GM13977 (cell line): ENCODE measurements at regions not wholly inside any gene's neighbourhood (a gene's known extent, or its start where the extent isn't known, plus 50 kb on each side); places are given as distances from the start of the nearest gene placed in this dataset.

Experiments used
- DNase-seq: peaks from one replicate; pipeline ENCODE4 v3.0.0; 2012; ENCODE audit warnings: low spot score
- in situ Hi-C: fragments of 300-500 bp; cut with MboI; formaldehyde crosslinking; loops from one replicate; pipeline ENCODE4 v1.12.0; 2022; ENCODE audit warnings: low sequenced_read_pairs, low pct_unique_long_range_greater_than_20kb, mixed read lengths, inconsistent platforms; ENCODE audit not compliant: unreplicated experiment
- TF ChIP-seq, protein P1 (sequence below): IDR thresholded peaks from 2 replicates; pipeline ENCODE4 v1.5.1; 2012; ENCODE audit warnings: mild to moderate bottlenecking, control low read depth; ENCODE audit not compliant: insufficient read depth; ENCODE audit errors: extremely low read depth, missing control alignments

DNA sequence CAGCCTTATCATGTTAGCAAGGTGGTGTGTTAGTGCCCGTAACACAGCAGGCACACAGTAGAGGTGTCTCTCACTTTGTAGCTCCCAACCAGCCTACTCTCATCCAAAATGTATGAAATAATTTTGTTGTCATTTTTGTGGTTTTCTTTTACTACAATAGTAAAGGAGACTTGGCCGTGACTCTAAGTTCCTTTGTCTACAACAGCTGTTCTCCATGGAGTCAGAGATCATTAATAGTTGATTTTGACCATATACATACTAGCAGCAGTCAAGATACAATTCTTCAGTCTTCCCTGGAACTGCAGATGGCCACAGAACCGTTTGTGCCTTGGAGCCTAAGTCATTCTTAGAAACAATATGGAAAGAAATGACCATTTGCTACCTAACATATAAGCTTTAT lies 567.1 kb downstream of the TLR4 start:
- TF ChIP-seq, protein P1, sequence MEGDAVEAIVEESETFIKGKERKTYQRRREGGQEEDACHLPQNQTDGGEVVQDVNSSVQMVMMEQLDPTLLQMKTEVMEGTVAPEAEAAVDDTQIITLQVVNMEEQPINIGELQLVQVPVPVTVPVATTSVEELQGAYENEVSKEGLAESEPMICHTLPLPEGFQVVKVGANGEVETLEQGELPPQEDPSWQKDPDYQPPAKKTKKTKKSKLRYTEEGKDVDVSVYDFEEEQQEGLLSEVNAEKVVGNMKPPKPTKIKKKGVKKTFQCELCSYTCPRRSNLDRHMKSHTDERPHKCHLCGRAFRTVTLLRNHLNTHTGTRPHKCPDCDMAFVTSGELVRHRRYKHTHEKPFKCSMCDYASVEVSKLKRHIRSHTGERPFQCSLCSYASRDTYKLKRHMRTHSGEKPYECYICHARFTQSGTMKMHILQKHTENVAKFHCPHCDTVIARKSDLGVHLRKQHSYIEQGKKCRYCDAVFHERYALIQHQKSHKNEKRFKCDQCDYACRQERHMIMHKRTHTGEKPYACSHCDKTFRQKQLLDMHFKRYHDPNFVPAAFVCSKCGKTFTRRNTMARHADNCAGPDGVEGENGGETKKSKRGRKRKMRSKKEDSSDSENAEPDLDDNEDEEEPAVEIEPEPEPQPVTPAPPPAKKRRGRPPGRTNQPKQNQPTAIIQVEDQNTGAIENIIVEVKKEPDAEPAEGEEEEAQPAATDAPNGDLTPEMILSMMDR, result no peak
- in situ Hi-C loops, result no loop called here
- DNase-seq, result no peak

GRCh38 chr9:118271936-118272335 lies 567.7 kb downstream of the TLR4 start:
- TF ChIP-seq, protein P1, result no peak
- in situ Hi-C loops, result no loop called here
- DNase-seq, result no peak

- no peak for DNase-seq
- in situ Hi-C loops, result no loop called here
- TF ChIP-seq, protein P1, result no peak
These were observed 568.8 kb downstream of the TLR4 start for GRCh38 chr9:118273048-118273447.

DNA sequence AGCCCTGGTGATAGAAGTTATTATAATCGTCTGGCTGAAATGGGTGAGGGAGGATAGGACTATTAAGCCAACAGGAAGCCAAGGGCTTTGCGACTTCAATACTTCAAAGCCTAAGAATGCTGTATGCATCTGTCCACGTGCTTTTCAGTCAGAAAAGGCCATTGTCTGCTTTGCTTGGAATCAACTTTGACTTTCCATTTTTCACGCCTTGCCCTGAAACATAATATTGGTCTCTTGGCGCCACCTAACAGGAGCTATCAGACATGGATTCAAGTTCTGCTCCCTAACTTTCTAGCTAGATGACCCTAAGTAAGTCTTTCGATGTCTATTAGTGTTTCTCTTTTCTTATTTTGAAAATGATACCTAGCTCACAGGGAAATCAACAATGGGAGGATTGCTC lies 572.6 kb downstream of the TLR4 start:
- in situ Hi-C loops, result no loop called here
- TF ChIP-seq, protein P1, result no peak

DNA sequence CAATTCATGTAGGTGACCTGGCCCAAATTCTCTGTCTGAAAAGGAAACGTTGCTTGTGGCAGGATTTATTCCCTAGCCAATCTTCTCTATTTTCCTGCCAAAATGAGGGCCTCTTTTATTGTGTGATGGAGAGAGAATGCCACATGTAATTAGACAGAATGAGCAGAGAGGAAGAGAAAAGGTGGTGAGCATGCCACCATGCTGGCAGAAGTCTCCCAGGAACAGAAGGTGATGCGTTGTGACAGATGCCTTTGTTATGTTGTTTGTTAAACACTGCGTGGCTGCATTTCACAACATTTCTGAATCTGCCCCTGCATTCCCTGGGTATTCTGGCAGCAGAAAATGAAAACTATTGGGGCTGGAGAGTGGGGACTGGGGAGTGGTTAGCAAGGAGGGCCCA lies 577.6 kb downstream of the TLR4 start:
- TF ChIP-seq, protein P1, result no peak
- in situ Hi-C loops, result no loop called here
- no peak for DNase-seq

More for the DNA sequence above, 572.6 kb downstream of the TLR4 start:
- DNase-seq, result no peak

DNA sequence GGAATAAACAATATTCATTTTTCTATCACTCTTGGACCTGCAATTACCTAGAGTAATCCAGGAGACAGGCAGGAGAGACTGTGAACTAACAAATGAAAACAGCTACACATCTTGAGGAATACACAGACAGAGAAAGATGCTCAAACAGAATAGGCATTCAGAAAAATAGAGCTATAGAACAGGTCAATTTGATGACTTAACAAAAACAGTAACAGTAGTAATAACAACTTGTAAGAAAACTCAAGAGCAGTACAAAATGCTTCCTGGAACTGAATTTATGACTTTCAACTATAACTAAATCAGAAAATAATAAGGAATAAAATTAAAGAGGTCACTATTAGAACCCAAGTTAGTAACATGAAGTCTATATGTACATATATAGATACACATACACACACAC lies 579.3 kb downstream of the TLR4 start:
- in situ Hi-C loops, result no loop called here
- TF ChIP-seq, protein P1, result no peak

DNA sequence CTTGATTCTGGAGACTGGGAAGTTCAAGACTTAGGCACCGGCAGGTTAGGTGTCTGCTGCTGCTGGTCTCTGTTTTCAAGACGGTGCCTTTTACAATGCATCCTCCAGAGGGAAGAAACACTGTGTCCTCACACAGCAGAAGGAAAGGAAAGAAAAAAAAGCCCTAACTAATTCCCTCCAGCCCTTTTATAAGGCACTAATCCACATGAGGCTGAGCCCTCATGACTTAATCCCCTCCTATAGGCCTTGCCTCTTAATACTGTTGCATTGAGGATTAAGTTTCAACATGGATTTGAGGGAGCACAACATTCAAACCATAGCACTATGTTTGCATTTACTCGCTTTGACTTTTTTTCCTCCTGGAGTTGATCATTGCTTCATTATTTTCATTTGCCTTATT lies 585.9 kb downstream of the TLR4 start:
- in situ Hi-C loops, result no loop called here
- TF ChIP-seq, protein P1, result no peak
- no peak for DNase-seq

More for the DNA sequence above, 579.3 kb downstream of the TLR4 start:
- DNase-seq, result no peak
